Activated T-helper 2 cell treated with anti-CD3 and anti-CD28 coated beads, Interferon-gamma antibody, Interleukin-2, Interleukin-4, amounts not matched to agents 10 μg/mL and 5 μg/mL and 100 μg/mL, durations not matched to agents 14 hours and 24 hours and 36 hours (primary cell): ENCODE measurements at regions not wholly inside any gene's neighbourhood (a gene's known extent, or its start where the extent isn't known, plus 50 kb on each side); places are given as distances from the start of the nearest gene placed in this dataset.
"Not testable (repeated sequence)": the region's sequence is repeated elsewhere in the genome, so short reads cannot be mapped to it uniquely, and the experiment has no call there.

Experiments used
- DNase-seq: peaks from one replicate; pipeline ENCODE4 v3.0.0; 2021; ENCODE audit warnings: low spot score
- H3K27ac Mint-ChIP-seq: one replicate; pipeline ENCODE4 v1.8.0; 2021; ENCODE audit warnings: mixed read lengths
- H3K27me3 Mint-ChIP-seq: one replicate; pipeline ENCODE4 v1.8.0; 2021; ENCODE audit warnings: low read depth, mixed read lengths
- H3K36me3 Mint-ChIP-seq: one replicate; pipeline ENCODE4 v1.8.0; 2021; ENCODE audit warnings: low read depth, mixed read lengths
- H3K4me1 Mint-ChIP-seq: one replicate; pipeline ENCODE4 v1.8.0; 2021; ENCODE audit warnings: low read depth, mixed read lengths
- H3K4me3 Mint-ChIP-seq: one replicate; pipeline ENCODE4 v1.8.0; 2021; ENCODE audit warnings: low read depth, mild to moderate bottlenecking, moderate library complexity, mixed read lengths
- H3K9me3 Mint-ChIP-seq: one replicate; pipeline ENCODE4 v1.8.0; 2021; ENCODE audit warnings: mixed read lengths
- intact Hi-C: fragments of 100-400 bp; cut with micrococcal nuclease; formaldehyde crosslinking; loops from one replicate; pipeline ENCODE4 v1.15.1; 2023

DNA sequence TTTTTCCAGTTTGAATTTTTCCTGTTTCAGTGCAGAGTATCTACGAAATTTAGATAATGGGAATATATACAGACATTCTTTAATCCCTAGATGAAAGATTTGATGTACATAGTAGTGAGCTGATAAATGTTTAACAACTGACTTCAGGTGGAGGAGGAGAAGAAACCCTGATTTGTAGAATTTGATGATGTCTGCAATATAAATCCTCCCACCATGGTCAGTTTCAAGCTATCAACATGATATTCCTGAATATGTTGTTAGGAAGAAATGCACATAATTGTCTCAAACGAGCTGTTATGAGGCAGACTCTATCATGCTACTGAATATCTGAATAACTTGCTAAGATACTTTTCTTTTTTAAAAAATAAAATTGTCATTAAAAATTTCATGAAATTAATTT is 629.3 kb upstream of the LRRN3 start:
- no peaks in the 10 kb centered on the region for H3K4me1 Mint-ChIP-seq
- H3K27ac Mint-ChIP-seq = no peak overlapping the region
- DNase-seq = no peak
- H3K27me3 Mint-ChIP-seq = peaks cover 5% of the 10 kb centered on the region
- no peak overlapping the region for H3K4me3 Mint-ChIP-seq
- H3K9me3 Mint-ChIP-seq = no peaks in the 10 kb centered on the region
- no peaks in the 10 kb centered on the region for H3K36me3 Mint-ChIP-seq
- intact Hi-C loops = no loop called here

DNA sequence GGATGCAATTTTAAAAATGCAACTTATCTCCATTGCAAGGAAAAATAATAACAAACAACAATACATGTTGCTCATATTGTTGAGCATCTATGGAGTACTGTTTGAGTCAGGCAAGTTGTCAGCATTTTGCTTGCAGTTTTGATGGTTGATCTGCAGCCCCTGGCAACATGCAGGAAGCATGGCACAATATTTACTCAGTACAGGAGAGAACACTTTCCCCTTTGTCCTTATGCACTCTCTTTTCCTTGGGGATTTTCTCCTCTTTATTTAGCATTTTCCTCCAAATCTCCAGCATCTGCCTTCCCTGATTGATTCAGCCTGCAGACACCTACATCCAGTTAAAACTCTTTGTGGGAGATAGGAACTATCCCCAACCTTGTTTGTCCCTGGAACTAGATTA is 620.5 kb upstream of the LRRN3 start:
- Mint-ChIP-seq H3K36me3 (no peaks in the 10 kb centered on the region), H3K4me3 (no peak overlapping the region), H3K9me3 (no peaks in the 10 kb centered on the region), H3K4me1 (no peaks in the 10 kb centered on the region), H3K27me3 (no peaks in the 10 kb centered on the region), H3K27ac (no peak overlapping the region)
- no peak for DNase-seq
- intact Hi-C loops = no loop called here

- intact Hi-C loops, H3K36me3 Mint-ChIP-seq, H3K9me3 Mint-ChIP-seq, H3K27me3 Mint-ChIP-seq, H3K4me3 Mint-ChIP-seq, H3K27ac Mint-ChIP-seq, H3K4me1 Mint-ChIP-seq, DNase-seq: not testable (repeated sequence)
Observed at GRCh38 chr7:110472419-110472818, 618.5 kb upstream of the LRRN3 start.

- Mint-ChIP-seq H3K4me3 (no peak overlapping the region), H3K36me3 (no peaks in the 10 kb centered on the region), H3K27me3 (no peaks in the 10 kb centered on the region), H3K27ac (no peak overlapping the region), H3K9me3 (peaks cover 14% of the 10 kb centered on the region), H3K4me1 (no peaks in the 10 kb centered on the region)
- DNase-seq = no peak
- intact Hi-C loops = no loop called here
Observed at GRCh38 chr7:110480964-110481363, 610.0 kb upstream of the LRRN3 start.

DNA sequence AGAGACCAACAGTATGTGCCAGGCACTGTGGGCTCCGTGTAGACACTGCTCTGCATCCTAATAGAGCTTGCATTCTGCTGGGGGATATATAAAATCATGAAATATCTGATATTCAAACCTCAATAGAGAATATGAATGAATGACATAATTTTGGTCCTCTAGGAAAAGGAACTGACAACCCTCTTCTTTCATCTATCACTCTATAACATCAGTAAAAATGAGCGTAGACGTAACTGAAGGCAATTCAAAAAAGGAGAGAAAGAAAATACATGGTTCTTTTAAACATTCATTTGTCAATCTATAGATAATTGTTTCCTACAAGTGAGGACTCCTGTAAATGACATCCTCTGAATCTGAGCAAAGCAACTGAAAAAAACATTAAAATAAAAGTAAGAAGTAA is 607.4 kb upstream of the LRRN3 start:
- no peaks in the 10 kb centered on the region for H3K27me3 Mint-ChIP-seq

GRCh38 chr7:110484356-110484755 is 606.6 kb upstream of the LRRN3 start:
- no peak for DNase-seq
- no peak overlapping the region for H3K27ac Mint-ChIP-seq
- no peaks in the 10 kb centered on the region for H3K36me3 Mint-ChIP-seq
- peaks cover 7% of the 10 kb centered on the region for H3K9me3 Mint-ChIP-seq
- no peaks in the 10 kb centered on the region for H3K4me1 Mint-ChIP-seq
- H3K4me3 Mint-ChIP-seq = no peak overlapping the region
- intact Hi-C loops = no loop called here
- no peaks in the 10 kb centered on the region for H3K27me3 Mint-ChIP-seq

More for the DNA sequence above, 607.4 kb upstream of the LRRN3 start:
- Mint-ChIP-seq H3K9me3 (peaks cover 14% of the 10 kb centered on the region), H3K36me3 (no peaks in the 10 kb centered on the region), H3K4me1 (no peaks in the 10 kb centered on the region), H3K4me3 (no peak overlapping the region), H3K27ac (no peak overlapping the region)
- DNase-seq = no peak
- intact Hi-C loops = no loop called here

DNA sequence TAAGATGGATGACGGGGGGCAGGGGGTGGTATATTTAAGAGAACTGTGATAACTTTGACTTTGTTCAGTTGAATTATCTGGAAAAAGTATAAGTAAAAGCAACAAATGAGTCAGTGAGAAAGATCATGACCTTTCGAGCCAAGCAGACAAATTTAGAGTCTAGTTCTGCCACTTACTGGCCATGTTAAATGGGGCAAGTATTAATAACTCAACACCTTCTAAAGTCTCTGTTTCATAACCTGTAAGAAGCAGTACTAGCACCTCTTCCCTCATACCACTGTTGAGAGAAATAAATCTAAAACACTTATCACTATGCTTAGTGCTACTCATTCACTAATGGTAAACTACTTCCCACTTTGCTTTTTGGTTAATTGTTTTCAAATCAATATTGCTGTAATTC is 604.4 kb upstream of the LRRN3 start:
- Mint-ChIP-seq H3K4me1 (no peaks in the 10 kb centered on the region), H3K36me3 (no peaks in the 10 kb centered on the region), H3K27me3 (peaks cover 2% of the 10 kb centered on the region), H3K9me3 (peaks cover 7% of the 10 kb centered on the region), H3K27ac (no peak overlapping the region), H3K4me3 (no peak overlapping the region)
- DNase-seq = no peak
- intact Hi-C loops = no loop called here

- intact Hi-C loops = no loop called here
- Mint-ChIP-seq H3K9me3 (no peaks in the 10 kb centered on the region), H3K36me3 (no peaks in the 10 kb centered on the region), H3K27ac (no peak overlapping the region), H3K27me3 (no peaks in the 10 kb centered on the region), H3K4me1 (peaks cover 5% of the 10 kb centered on the region), H3K4me3 (no peak overlapping the region)
- DNase-seq = no peak
Observed at GRCh38 chr7:110502888-110503465, 588.0 kb upstream of the LRRN3 start.

DNA sequence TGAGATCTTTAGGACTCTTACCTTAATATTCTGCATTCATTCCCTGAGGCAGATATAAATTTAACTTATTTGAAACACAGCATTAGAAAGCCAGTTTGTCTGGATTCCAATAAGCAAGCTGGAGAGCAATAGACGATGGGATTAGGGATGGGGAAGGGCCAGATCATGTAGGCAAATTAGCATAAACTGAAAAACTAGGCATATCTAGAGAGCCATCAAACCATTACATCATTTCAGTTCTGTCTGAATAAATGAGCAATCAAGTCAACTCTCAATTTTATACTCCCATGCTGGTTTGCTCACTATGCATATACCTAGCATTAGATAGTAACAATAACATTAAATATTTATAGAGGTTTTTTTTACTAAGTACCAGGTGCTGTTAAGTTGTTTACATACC is 583.6 kb upstream of the LRRN3 start:
- intact Hi-C loops = no loop called here
- no peaks in the 10 kb centered on the region for H3K9me3 Mint-ChIP-seq
- H3K4me1 Mint-ChIP-seq = peaks cover 5% of the 10 kb centered on the region
- H3K4me3 Mint-ChIP-seq = no peak overlapping the region
- H3K27me3 Mint-ChIP-seq = peaks cover 3% of the 10 kb centered on the region
- no peak for DNase-seq
- H3K36me3 Mint-ChIP-seq = no peaks in the 10 kb centered on the region
- H3K27ac Mint-ChIP-seq = no peak overlapping the region

DNA sequence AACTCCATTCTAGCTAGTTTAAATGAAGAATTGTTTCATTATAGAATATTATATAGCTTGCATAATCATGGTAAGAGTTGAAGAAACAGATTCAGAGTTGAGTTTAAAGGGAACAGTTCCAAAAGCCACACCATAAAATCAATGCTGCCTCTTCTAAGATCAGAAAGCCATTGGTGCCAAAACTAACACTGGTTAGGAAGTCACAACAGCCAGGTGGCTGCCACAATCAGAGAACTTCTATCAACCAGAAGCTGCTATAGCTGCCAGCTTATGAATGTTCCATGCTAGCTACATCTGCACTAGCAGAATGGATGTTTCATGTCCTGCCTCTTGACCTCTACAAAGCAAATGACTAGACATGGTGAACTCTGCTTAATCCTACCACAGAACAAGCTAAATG is 583.1 kb upstream of the LRRN3 start:
- Mint-ChIP-seq H3K36me3 (no peaks in the 10 kb centered on the region), H3K9me3 (no peaks in the 10 kb centered on the region), H3K4me1 (peaks cover 3% of the 10 kb centered on the region), H3K27me3 (peaks cover 3% of the 10 kb centered on the region), H3K4me3 (no peak overlapping the region), H3K27ac (no peak overlapping the region)
- intact Hi-C loops = no loop called here
- no peak for DNase-seq

- H3K9me3 Mint-ChIP-seq, H3K27ac Mint-ChIP-seq, H3K4me3 Mint-ChIP-seq, H3K4me1 Mint-ChIP-seq, H3K27me3 Mint-ChIP-seq, DNase-seq, H3K36me3 Mint-ChIP-seq, intact Hi-C loops: not testable (repeated sequence)
Observed at GRCh38 chr7:110514975-110515551, 575.9 kb upstream of the LRRN3 start.

GRCh38 chr7:110519851-110520250 is 571.1 kb upstream of the LRRN3 start:
- Mint-ChIP-seq H3K4me1 (no peaks in the 10 kb centered on the region), H3K4me3 (no peak overlapping the region), H3K36me3 (no peaks in the 10 kb centered on the region), H3K27ac (no peak overlapping the region), H3K27me3 (peaks cover 3% of the 10 kb centered on the region), H3K9me3 (no peaks in the 10 kb centered on the region)
- no peak for DNase-seq
- intact Hi-C loops = no loop called here

DNA sequence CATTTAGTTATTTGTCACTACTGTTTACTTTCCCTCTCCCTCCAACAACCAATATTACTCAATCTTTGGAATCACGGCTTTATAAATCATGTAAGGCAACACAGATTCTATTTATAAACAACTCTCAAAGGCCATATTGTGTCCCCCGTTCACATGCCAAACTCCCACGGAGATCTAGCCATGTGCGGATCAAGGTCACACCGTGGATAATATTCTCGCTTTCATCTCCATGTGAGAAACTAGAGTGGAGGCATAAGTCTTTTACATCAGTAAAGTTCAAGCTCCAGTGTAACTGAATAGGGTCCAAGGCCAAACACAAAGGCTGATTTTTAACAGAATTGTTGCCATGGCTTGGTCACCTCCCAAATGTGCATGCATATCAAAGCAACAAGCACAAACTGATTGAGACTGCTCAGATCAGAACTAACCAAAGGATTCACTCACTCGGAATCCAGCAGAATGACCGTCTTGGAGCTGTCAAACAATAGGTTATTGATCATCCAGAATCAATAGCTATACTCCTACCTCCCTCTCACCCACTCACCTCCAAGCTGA is 569.5 kb upstream of the LRRN3 start:
- no peaks in the 10 kb centered on the region for H3K9me3 Mint-ChIP-seq
- intact Hi-C loops = no loop called here
- H3K4me1 Mint-ChIP-seq = no peaks in the 10 kb centered on the region
- H3K4me3 Mint-ChIP-seq = no peak overlapping the region
- no peaks in the 10 kb centered on the region for H3K36me3 Mint-ChIP-seq
- peaks cover 3% of the 10 kb centered on the region for H3K27me3 Mint-ChIP-seq
- no peak for DNase-seq
- no peak overlapping the region for H3K27ac Mint-ChIP-seq
